ENCODE measurements at regions not wholly inside any gene's neighbourhood (a gene's known extent, or its start where the extent isn't known, plus 50 kb on each side); places are given as distances from the start of the nearest gene placed in this dataset.

GRCh38 chr16:11492808-11493530 is 93.8 kb downstream of the LITAF start:
- no peak for TF ChIP-seq CTCF (IDR thresholded peaks at IDR 0.05)
- H3K4me1 Mint-ChIP-seq (ENCODE audit: low read depth), result peaks cover 30% of the 10 kb centered on the region

GRCh38 chr16:11493531-11493929 is 93.2 kb downstream of the LITAF start:
- peak; percentile 80 for DNase-seq (ENCODE audit: low spot score)
- H3K4me1 Mint-ChIP-seq (ENCODE audit: low read depth), result peaks cover 32% of the 10 kb centered on the region
- H3K4me3 Mint-ChIP-seq (ENCODE audit: unreplicated experiment), result no peak overlapping the region
- no peak overlapping the region for H3K27ac Mint-ChIP-seq (ENCODE audit: unreplicated experiment)
- no peak for TF ChIP-seq CTCF (IDR thresholded peaks at IDR 0.05)
- peaks cover 2% of the 10 kb centered on the region for H3K36me3 Mint-ChIP-seq (ENCODE audit: low read depth)
- H3K27me3 Mint-ChIP-seq (ENCODE audit: low read depth), result no peaks in the 10 kb centered on the region
- peaks cover 13% of the 10 kb centered on the region for H3K9me3 Mint-ChIP-seq (ENCODE audit: low read depth)

More at GRCh38 chr16:11492808-11493530, 93.8 kb downstream of the LITAF start:
- DNase-seq (ENCODE audit: low spot score), result no peak
- peaks cover 13% of the 10 kb centered on the region for H3K9me3 Mint-ChIP-seq (ENCODE audit: low read depth)
- no peak overlapping the region for H3K4me3 Mint-ChIP-seq (ENCODE audit: unreplicated experiment)
- H3K27me3 Mint-ChIP-seq (ENCODE audit: low read depth), result peaks cover 3% of the 10 kb centered on the region
- peaks cover 2% of the 10 kb centered on the region for H3K36me3 Mint-ChIP-seq (ENCODE audit: low read depth)
- no peak overlapping the region for H3K27ac Mint-ChIP-seq (ENCODE audit: unreplicated experiment)

- Mint-ChIP-seq H3K9me3 (ENCODE audit: low read depth) (peaks cover 13% of the 10 kb centered on the region), H3K27ac (ENCODE audit: unreplicated experiment) (no peak overlapping the region), H3K4me3 (ENCODE audit: unreplicated experiment) (no peak overlapping the region), H3K36me3 (ENCODE audit: low read depth) (peaks cover 2% of the 10 kb centered on the region), H3K4me1 (ENCODE audit: low read depth) (peaks cover 32% of the 10 kb centered on the region), H3K27me3 (ENCODE audit: low read depth) (no peaks in the 10 kb centered on the region)
- no peak for TF ChIP-seq CTCF (IDR thresholded peaks at IDR 0.05)
- DNase-seq (ENCODE audit: low spot score), result peak; percentile 41
These were observed 92.7 kb downstream of the LITAF start for GRCh38 chr16:11494029-11494428.

- H3K27me3 Mint-ChIP-seq (ENCODE audit: low read depth), result no peaks in the 10 kb centered on the region
- H3K4me1 Mint-ChIP-seq (ENCODE audit: low read depth), result peaks cover 32% of the 10 kb centered on the region
- no peak for TF ChIP-seq CTCF (IDR thresholded peaks at IDR 0.05)
- peak; percentile 77 for DNase-seq (ENCODE audit: low spot score)
- no peak overlapping the region for H3K27ac Mint-ChIP-seq (ENCODE audit: unreplicated experiment)
- no peak overlapping the region for H3K4me3 Mint-ChIP-seq (ENCODE audit: unreplicated experiment)
- peaks cover 2% of the 10 kb centered on the region for H3K36me3 Mint-ChIP-seq (ENCODE audit: low read depth)
- H3K9me3 Mint-ChIP-seq (ENCODE audit: low read depth), result peaks cover 13% of the 10 kb centered on the region
These were observed 92.3 kb downstream of the LITAF start for GRCh38 chr16:11494433-11494832.

- Mint-ChIP-seq H3K27ac (ENCODE audit: unreplicated experiment) (peak overlapping the region; percentile 61), H3K4me3 (ENCODE audit: unreplicated experiment) (no peak overlapping the region), H3K27me3 (ENCODE audit: low read depth) (no peaks in the 10 kb centered on the region), H3K36me3 (ENCODE audit: low read depth) (no peaks in the 10 kb centered on the region), H3K9me3 (ENCODE audit: low read depth) (peaks cover 10% of the 10 kb centered on the region), H3K4me1 (ENCODE audit: low read depth) (peaks cover 32% of the 10 kb centered on the region)
- no peak for TF ChIP-seq CTCF (IDR thresholded peaks at IDR 0.05)
- peak; percentile 15 for DNase-seq (ENCODE audit: low spot score)
These were observed 91.7 kb downstream of the LITAF start for GRCh38 chr16:11495066-11495407.

Data from chondrocyte (in vitro differentiated cells).